HG02623 (cell line): ENCODE measurements at regions not wholly inside any gene's neighbourhood (a gene's known extent, or its start where the extent isn't known, plus 50 kb on each side); places are given as distances from the start of the nearest gene placed in this dataset.
"Not testable (repeated sequence)": the region's sequence is repeated elsewhere in the genome, so short reads cannot be mapped to it uniquely, and the experiment has no call there.

Experiments
- ATAC-seq: cut with Tn5 transposase; IDR thresholded peaks from one replicate; pipeline ENCODE4 v1.9.1; 2021; ENCODE audit warnings: moderate library complexity; ENCODE audit not compliant: unreplicated experiment

GRCh38 chr13:81230386-81230785 is 889.5 kb upstream of the SPRY2 start:
- no peak for ATAC-seq

DNA sequence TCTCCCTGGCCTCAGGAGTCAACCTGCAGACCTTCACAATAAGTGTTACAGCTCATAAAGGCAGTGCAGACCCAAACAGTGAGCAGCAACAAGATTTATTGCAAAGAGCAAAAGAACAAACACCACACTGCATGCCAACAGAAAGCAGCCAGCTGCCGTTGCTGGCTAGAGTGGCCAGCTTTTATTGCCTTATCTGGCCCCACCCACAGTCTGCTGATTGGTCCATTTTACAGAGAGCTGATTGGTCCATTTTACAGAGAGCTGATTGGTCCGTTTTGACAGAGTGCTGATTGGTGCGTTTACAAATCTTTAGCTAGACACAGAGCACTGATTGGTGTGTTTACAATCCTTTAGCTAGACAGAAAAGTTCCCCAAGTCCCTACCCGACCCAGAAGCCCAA is 885.9 kb upstream of the SPRY2 start:
- ATAC-seq: not testable (repeated sequence)

- ATAC-seq: no peak
Observed at GRCh38 chr13:81224209-81224833, 883.4 kb upstream of the SPRY2 start.

- ATAC-seq: no peak
Observed at GRCh38 chr13:81223778-81224177, 882.9 kb upstream of the SPRY2 start.

- ATAC-seq: no peak
Observed at GRCh38 chr13:81211713-81212112, 870.8 kb upstream of the SPRY2 start.

DNA sequence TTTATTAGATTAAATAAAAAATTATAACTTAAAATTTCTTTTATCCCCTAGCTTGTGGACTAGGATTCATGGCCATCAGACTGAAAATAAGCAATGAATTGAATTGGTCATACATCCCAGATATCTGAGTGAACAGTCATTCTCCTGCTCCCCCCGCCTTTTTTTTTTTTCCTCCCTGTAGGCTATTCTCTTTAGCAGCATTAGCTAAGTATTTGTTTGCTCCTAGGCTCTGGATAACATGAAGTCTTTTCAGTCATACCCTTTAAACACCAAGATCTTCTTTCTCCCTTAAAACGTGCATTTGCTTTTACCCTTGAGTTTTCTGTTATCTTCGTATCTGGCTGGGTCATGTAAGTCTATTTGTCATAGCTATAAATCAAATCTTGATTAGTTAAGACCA is 866.7 kb upstream of the SPRY2 start:
- ATAC-seq: no peak

DNA sequence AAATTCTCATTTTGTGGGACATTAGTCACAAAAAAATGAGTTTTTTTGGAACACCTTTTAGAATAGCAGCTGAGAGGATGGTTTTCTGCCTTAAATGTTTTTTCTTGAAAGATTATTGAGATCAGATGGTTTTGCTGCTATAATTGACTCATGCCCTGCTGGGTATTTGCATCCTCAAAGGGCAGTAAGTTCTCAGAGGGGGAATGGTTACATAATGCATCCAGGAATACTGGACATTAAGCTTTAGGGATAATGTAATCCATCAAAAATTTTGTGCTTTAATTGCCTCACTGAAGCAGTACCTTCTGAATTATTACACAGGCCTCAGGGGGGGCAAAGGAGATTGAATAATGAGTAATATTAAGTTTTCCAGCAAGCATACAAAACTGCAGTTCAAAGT is 866.3 kb upstream of the SPRY2 start:
- ATAC-seq: no peak

- ATAC-seq: no peak
Observed at GRCh38 chr13:81203783-81204182, 862.9 kb upstream of the SPRY2 start.

DNA sequence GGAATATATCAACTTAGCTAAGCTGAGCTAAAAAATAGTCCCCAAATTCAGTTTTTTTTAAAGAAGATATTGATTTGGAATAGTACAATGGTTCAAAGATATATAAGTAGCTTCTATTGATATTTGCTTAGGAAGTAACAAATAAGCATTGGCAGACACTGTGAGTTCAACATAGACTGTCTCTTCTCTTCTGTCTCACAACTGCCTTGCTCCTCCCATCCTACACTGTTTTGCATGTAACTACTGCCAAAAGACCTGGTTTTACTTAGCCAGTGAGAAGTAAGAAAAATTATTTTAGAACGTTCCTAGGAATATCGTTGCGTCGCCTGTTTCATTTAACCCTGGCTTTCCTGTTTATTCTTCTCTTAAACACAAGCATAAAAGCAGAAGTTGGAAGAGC is 859.0 kb upstream of the SPRY2 start:
- no peak for ATAC-seq

DNA sequence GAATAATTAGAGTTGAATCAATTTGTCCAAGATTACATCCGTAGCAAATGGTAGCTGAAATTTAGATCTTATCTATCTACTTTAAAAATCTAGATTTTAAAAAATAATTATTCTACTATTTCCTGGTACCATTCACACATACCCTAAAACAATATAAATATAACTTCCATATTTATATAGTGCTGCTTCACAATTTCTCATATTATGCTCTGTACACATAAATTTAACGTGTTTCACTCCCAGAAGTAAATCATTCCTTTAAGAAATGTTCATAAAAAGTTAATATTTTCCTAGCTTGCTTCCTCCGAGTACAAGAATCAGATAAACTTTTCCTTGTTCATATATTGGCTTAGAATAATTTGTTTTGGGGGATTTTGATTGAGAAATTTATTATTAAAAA is 857.0 kb upstream of the SPRY2 start:
- no peak for ATAC-seq

DNA sequence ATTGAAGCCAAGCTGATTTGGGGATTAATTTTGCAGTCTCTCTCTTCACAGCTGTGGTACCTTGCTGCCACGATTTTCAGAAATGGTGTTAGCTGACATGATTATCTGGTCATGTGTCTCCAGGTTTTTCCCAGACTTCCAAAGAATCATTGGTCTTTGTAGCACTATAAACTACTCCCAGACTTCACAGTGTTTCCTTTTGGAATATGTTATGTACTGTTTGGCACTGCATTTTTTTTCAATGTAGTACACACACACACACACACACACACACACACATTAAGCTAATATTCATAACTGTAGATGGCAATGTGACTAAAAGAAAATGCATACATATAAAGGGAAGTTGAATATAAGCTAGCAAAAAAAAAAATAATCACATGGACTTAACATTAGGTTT is 856.6 kb upstream of the SPRY2 start:
- ATAC-seq: no peak

DNA sequence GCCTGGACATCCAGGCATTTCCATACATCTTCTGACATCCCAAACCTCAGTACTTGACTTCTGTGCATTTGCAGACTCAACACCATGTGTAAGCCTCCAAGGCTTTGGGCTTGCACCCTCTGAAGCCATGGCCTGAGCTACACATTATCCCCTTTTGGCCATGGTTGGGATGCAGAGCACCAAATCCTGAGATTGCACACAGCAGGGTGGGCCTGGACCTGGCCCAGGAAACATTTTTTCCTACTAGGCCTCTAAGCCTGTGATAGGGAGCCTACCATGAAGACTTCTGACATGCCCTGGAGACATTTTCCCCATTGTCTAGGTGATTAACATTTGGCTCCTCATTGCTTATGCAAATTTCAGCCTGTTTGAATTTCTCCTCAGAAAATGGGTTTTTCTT is 853.4 kb upstream of the SPRY2 start:
- no peak for ATAC-seq

DNA sequence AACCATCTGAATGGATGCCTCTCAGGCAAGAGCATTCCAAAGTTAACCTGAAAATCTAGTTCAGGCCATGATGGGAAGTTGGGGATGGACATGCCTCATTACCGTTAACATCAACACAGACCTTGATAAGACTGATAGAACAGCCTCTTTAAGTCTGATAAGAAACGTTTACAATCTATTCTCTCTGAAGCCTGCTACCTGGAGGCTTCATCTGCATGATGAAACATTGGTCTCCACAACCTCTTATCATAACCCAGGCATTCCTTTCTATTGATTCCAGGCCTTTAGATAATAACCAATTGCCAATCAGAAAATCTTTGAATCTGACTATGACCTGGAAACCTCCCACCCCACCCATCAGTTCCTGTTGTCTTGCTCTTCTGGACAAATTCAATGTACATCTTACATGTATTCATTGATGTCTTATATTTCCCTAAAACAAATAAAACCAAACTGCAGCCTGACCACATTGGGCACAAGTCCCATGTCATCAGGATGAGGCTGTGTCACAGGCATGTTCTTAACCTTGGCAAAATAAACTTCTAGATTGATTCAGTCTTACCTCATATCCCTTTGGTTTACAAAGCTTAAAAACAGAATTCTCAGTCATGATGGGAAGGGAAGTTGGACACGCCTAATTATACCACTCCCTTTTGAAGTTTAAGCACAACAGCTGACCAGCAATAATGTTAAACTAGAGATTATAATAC is 843.8 kb upstream of the SPRY2 start:
- ATAC-seq: no peak

DNA sequence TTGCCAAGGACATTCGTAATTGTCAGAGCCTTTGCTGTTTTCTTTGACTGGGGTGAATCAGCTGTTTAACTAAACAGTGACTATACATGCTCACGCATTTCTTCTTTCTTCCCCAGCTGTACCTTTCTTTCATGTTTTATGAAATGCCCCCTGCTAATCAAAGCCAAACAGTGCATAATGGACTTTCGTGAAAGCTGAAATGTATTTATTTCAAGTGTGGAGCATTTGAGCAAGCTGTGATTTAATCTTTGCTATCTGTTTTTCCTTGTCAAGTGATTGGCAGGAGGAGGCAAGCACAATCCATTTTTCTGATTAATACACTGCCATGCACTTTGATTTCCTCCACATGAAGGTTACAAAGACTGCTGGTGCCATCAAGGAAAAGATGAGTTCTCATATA is 831.7 kb upstream of the SPRY2 start:
- ATAC-seq: no peak

GRCh38 chr13:81171065-81171647 is 830.2 kb upstream of the SPRY2 start:
- ATAC-seq: peak; percentile 65

DNA sequence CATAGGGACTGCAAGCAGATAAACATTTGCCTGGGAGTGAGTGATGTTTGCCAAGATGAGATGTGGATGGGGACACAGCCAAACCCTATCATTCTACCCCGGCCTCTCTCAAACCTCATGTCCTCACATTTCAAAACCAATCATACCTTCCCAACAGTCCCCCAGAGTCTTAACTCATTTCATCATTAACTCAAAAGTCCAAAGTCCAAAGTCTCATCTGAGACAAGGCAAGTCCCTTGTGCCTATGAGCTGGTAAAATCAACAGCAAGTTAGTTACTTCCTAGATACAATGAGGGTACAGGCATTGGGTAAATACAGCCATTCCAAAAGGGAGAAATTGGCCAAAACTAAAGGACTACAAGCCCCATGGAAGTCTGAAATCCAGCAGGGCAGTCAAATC is 822.9 kb upstream of the SPRY2 start:
- not testable (repeated sequence) for ATAC-seq

DNA sequence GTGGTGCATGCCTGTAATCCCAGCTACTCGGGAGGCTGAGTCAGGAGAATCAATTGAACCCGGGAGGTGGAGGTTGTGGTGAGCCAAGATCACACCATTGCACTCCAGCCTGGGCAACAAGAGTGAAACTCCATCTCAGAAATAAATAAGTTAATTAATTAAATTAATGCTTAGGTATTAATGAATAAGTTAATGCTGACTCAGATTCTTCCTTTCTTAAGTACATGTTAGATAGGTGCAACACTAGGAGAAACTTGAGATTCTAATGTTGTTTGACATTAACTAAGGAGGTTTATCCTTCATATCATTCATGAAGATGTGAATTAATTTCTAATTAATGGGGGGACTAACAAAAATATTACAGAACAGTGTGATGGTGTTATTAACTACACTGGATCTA is 812.6 kb upstream of the SPRY2 start:
- no peak for ATAC-seq

DNA sequence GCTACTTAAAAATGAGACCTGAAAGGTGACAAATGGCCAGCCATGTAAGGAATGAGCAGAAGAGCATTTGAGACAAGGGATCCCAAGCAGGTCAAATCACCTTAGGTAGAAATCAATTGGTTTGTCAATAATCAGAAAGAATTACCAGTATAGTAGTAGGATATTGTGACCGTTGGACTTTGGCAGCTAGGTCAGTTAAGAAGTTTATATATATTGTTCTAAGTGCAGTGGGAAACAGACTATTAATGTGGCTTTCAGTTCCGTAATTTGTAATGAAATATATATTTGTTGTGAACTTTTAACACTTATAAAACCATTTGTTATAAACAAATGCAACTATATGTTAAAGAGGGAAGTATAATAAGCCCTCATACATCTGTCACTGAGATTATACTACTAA is 807.9 kb upstream of the SPRY2 start:
- no peak for ATAC-seq

DNA sequence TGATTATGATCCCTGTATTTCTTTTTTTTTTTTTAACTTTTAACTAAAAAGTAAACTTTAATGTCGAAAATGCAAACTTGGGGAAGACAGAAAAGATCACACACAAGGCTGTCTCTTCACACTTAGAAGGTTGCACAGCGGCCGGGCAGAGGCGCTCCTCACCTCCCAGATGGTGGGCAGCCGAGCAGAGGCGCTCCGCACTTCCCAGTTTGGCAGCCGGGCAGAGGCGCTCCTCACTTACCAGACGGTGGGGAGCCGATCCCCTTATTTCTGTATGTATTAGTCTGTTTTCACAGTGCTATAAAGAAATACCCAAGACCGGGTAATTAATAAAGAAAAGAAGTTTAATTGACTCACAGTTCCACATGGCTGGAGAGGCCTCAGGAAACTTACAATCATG is 805.6 kb upstream of the SPRY2 start:
- ATAC-seq: not testable (repeated sequence)

DNA sequence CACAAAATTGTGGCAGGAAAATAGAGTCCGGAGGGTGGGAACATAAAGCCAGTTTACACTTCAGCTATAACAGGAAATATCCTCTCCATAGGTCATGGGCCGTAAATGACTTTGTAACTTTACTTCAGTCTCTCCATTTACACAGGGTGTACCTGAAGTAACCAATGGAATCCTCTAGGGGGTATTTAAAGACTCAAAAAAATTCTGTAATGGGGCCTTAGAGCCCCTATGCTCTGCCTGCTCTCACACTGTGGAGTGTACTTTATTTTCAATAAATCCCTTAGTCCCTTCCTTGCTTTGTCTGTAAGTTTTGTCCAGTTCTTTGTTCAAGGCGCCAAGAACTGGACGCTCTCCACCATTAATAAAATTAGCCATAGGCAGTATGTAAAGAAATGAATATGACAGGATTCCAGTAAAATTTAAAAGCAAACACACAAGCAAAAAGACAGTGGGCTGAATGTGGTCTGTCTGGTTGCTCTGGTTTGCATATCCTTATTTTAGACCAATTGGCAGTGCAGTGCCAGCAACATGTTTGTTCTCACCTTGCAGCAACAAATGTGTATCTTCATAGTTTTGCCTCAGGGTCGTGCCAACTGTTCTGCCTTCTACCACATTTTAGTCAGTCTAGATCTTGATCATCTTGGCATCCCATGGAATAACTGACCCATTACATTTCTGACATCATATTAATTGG is 801.5 kb upstream of the SPRY2 start:
- no peak for ATAC-seq

DNA sequence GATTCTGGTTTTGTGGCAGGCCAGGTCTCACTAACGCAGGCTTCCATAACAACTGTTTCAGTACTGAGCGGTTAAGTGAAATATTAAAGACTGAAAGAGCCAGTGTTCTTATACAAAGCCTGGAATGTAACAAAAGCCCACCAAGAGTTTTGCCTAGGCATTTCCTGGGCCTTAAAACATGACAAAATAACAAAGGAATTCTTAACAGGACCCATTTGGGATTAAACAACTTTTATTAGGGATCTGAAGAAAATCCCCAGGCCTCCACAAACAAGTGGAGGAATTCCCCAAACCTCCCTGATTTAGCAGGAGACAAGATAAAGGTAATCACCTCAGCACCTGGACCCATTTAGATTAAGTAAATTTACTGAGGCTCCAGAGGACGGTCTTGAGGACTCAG is 799.7 kb upstream of the SPRY2 start:
- no peak for ATAC-seq

- no peak for ATAC-seq
Observed at GRCh38 chr13:81139987-81140386, 799.1 kb upstream of the SPRY2 start.
